GM12801 (cell line): ENCODE measurements at regions not wholly inside any gene's neighbourhood (a gene's known extent, or its start where the extent isn't known, plus 50 kb on each side); places are given as distances from the start of the nearest gene placed in this dataset.

Source experiments
- CTCF ChIP-seq: IDR thresholded peaks from one replicate; pipeline ENCODE4 v1.5.1; 2011; ENCODE audit warnings: control low read depth; ENCODE audit not compliant: insufficient read length; ENCODE audit errors: extremely low read depth

- no peak for TF ChIP-seq CTCF
Observed at GRCh38 chr16:66057057-66057456, 309.4 kb upstream of the CDH5 start.

GRCh38 chr16:66054095-66054494 is 312.4 kb upstream of the CDH5 start:
- TF ChIP-seq CTCF: no peak

DNA sequence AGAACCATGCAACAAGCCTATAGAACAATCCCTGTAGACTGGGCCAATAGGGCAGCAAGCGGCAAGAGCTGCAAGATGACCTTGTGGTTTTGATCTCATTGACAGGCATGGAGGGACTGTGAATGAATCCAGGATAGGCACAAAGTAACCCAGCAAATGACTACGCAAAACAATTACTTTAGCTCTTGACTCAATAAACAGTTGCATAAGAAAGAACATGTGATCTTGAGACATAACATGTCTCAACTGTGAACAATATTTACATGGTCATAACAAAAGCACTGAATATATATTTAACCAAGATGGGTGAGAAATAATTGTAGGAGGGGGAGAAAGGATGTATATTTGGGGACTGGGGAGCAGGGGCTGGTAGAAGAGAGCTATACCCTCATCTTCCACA is 313.7 kb upstream of the CDH5 start:
- TF ChIP-seq CTCF: no peak

DNA sequence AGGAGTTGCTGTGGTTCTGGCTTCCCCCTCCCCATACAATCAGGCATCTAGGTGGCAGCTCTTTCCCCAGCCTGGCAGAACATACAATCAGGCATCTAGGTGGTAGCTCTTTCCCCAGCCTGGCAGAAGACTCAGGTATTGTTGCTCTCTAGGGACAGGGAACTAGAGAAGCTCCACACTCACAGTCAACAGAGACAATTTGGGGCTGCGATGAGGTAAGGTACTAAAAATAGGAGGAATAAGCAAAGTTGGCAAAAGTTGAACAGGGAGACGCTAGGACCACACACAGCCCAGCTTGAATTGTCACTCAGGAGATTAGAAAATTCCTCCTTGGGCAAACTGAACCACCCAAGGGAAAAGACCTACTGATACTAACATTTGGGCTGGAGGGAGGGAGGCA is 315.5 kb upstream of the CDH5 start:
- TF ChIP-seq CTCF: no peak

GRCh38 chr16:66049865-66050264 is 316.6 kb upstream of the CDH5 start:
- TF ChIP-seq CTCF: no peak

DNA sequence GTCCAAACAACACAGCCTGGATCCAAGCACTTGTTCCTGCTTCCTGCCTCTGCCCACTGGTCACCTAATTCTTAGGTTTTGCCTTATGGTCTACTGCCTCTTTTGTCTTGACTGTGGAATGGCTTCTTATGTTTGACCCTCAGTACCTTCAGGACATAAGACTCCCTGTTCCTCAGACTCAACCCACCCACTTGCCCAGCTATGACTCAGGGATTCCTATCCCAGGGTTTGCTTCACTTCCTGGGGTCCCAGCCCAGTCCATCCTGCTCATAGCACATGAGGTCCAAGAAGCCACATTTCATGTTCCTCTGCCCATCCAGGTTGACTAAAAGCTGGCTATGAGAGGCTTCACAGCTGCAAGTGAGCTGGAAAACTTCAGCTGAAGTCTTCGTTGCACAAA is 320.9 kb upstream of the CDH5 start:
- TF ChIP-seq CTCF: no peak

DNA sequence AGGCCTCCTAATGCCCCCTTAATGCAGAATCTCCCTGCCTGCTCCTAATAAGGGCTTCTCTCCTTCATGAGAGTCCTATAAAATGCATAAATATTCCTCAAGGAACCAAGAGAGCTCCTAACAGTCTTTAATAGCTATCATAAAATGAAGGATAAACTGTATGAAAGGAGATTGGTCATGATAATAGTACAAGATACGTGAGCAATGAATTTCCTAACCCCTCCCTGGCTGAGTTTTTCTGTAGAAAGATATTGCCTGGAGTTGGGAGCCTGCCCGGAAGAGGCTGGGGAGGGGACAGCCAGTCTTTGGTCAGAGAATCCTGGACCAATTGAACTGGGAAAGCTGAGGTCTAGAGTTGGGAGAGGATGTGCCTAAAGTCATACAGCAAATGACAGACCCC is 321.9 kb upstream of the CDH5 start:
- TF ChIP-seq CTCF: no peak

GRCh38 chr16:66044089-66044488 is 322.4 kb upstream of the CDH5 start:
- no peak for TF ChIP-seq CTCF
